Sigmoid colon (tissue), 6 donors: ENCODE measurements at regions not wholly inside any gene's neighbourhood (a gene's known extent, or its start where the extent isn't known, plus 50 kb on each side); places are given as distances from the start of the nearest gene placed in this dataset.

ENCODE experiments used
- DNase-seq: peaks from one replicate; pipeline ENCODE4 v3.0.0-alpha.2; 2019
- H3K27ac ChIP-seq, 4 donors: fragments of 200-600 bp; sonication (generic); one replicate each; pipeline ENCODE4 v1.5.1; 2016 to 2019; ENCODE audit warnings: mild to moderate bottlenecking in 1 of 4
- H3K27me3 ChIP-seq, 3 donors: fragments of 200-600 bp; sonication (generic); one replicate each; pipeline ENCODE4 v1.5.1; 2019; ENCODE audit warnings: mild to moderate bottlenecking in 1 of 3
- H3K36me3 ChIP-seq, 4 donors: fragments of 200-600 bp; sonication (generic); one replicate each; pipeline ENCODE4 v1.5.1; 2016 to 2019
- H3K4me1 ChIP-seq, 4 donors: fragments of 200-600 bp; sonication (generic); one replicate each; pipeline ENCODE4 v1.5.1; 2017 to 2019
- H3K4me3 ChIP-seq, 4 donors: fragments of 200-600 bp; sonication (generic); one replicate each; pipeline ENCODE4 v1.5.1; 2017 to 2019; ENCODE audit warnings: mild to moderate bottlenecking in 2 of 4, moderate library complexity in 1 of 4
- H3K9me3 ChIP-seq, 4 donors: fragments of 200-600 bp in 3 of 4; sonication (generic) in 3 of 4; one replicate each; pipeline versions ENCODE4 v1.5.1 to v1.6.1; 2013 to 2019
- EP300 ChIP-seq, 4 donors: sonication (generic); formaldehyde crosslinking; IDR thresholded peaks; one replicate each; pipeline ENCODE4 v1.6.1; 2017; ENCODE audit warnings: antibody characterized with exemption in 4 of 4
- POLR2A ChIP-seq, 2 donors: fragments of 450-650 bp; IDR thresholded peaks; one replicate each; pipeline ENCODE4 v1.6.1; 2016; ENCODE audit warnings: antibody characterized with exemption in 2 of 2, mild to moderate bottlenecking in 2 of 2, moderate library complexity in 2 of 2
- POLR2AphosphoS5 ChIP-seq, 4 donors: sonication (generic); formaldehyde crosslinking; IDR thresholded peaks; one replicate each; pipeline ENCODE4 v1.6.1; 2017; ENCODE audit warnings: antibody characterized with exemption in 4 of 4
- WGBS, 2 donors: extraction: QIAGEN DNeasy Blood & Tissue Kit; methylation state at CpG; one replicate each; pipeline ENCODE4 v1.1.7; 2013; 5-methylcytosine and 5-hydroxymethylcytosine counted together
- intact Hi-C: fragments of 100-400 bp; cut with DNase I; formaldehyde crosslinking; loops from one replicate; pipeline ENCODE4 v1.15.1; 2023
- TF ChIP-seq, protein P1 (sequence below), 4 experiments: fragments of 450-650 bp in 3 of 4; fragments of 200-600 bp in 1 of 4; IDR thresholded peaks; one replicate each; pipeline ENCODE4 v1.5.1; 2016 to 2019; ENCODE audit warnings: antibody characterized with exemption in 4 of 4, mild to moderate bottlenecking in 3 of 4, moderate library complexity in 2 of 4
- donor health status: healthy with polysubstance abuse.
- donor health status: healthy.

DNA sequence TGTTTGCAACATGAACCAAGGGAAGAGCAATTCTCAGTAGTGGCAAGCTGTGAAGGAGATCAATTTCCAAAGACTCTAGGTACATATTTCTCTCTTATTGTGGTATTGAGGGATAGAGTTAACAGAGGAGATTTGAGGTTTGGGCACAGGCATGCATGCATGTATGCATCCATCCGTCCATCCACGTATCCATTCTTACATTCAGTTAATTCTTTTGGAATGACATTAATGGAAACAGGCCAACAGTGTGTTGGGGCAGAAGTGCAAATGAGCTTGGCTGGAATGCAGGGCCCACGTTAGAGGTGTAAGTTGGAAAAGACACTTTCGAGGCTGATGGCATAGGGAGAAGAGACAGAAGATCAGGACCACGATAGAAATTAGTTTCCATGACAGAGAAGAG, 216.9 kb upstream of the PELI2 start:
- intact Hi-C loops: no loop called here
- Histone ChIP-seq H3K4me3 (no peak overlapping the region), H3K9me3 (no peaks in the 10 kb centered on the region), H3K27ac (no peak overlapping the region), H3K36me3 (no peaks in the 10 kb centered on the region), H3K27me3 (no peaks in the 10 kb centered on the region), H3K4me1 (peaks cover 0 to 5% (median 0%) of the 10 kb centered on the region in 4 donors)
- TF ChIP-seq POLR2A (IDR thresholded peaks at IDR 0.05): no peak
- TF ChIP-seq, protein P1, sequence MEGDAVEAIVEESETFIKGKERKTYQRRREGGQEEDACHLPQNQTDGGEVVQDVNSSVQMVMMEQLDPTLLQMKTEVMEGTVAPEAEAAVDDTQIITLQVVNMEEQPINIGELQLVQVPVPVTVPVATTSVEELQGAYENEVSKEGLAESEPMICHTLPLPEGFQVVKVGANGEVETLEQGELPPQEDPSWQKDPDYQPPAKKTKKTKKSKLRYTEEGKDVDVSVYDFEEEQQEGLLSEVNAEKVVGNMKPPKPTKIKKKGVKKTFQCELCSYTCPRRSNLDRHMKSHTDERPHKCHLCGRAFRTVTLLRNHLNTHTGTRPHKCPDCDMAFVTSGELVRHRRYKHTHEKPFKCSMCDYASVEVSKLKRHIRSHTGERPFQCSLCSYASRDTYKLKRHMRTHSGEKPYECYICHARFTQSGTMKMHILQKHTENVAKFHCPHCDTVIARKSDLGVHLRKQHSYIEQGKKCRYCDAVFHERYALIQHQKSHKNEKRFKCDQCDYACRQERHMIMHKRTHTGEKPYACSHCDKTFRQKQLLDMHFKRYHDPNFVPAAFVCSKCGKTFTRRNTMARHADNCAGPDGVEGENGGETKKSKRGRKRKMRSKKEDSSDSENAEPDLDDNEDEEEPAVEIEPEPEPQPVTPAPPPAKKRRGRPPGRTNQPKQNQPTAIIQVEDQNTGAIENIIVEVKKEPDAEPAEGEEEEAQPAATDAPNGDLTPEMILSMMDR (IDR thresholded peaks at IDR 0.05): no peak
- no peak for TF ChIP-seq EP300 (IDR thresholded peaks at IDR 0.05)
- no peak for TF ChIP-seq POLR2AphosphoS5 (IDR thresholded peaks at IDR 0.05)
- DNase-seq: no peak
- 83 to 88% methylated on average over 5 of the region's 5 CpGs for WGBS, 2 donors

DNA sequence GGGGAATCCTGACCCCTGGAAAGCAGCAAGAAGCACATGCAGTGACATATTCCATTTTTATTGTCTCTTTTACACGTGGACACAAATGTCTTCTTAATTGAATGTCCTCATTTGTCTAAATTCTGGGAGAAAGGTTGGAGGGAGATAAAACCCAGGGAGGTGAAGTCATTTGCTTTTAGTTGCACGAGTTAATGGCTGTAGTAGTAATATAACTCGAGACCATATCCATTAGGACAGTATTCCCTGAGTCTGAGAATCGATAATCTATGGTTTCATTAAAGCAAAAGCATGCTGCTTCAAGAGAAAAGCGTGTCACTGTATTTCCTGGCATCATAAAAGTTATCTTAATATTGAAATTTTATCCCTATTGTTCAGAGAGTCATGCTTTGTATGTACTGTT, 216.0 kb upstream of the PELI2 start:
- Histone ChIP-seq H3K36me3 (no peaks in the 10 kb centered on the region), H3K27me3 (no peaks in the 10 kb centered on the region), H3K27ac (no peak overlapping the region), H3K4me1 (peaks cover 0 to 5% (median 0%) of the 10 kb centered on the region in 4 donors), H3K4me3 (no peak overlapping the region), H3K9me3 (no peaks in the 10 kb centered on the region)
- no peak for TF ChIP-seq POLR2AphosphoS5 (IDR thresholded peaks at IDR 0.05)
- no peak for TF ChIP-seq EP300 (IDR thresholded peaks at IDR 0.05)
- TF ChIP-seq, protein P1 (IDR thresholded peaks at IDR 0.05): no peak
- TF ChIP-seq POLR2A (IDR thresholded peaks at IDR 0.05): no peak
- intact Hi-C loops: no loop called here
- DNase-seq: no peak
- WGBS, 2 donors: 56 to 63% methylated on average over 5 of the region's 5 CpGs

DNA sequence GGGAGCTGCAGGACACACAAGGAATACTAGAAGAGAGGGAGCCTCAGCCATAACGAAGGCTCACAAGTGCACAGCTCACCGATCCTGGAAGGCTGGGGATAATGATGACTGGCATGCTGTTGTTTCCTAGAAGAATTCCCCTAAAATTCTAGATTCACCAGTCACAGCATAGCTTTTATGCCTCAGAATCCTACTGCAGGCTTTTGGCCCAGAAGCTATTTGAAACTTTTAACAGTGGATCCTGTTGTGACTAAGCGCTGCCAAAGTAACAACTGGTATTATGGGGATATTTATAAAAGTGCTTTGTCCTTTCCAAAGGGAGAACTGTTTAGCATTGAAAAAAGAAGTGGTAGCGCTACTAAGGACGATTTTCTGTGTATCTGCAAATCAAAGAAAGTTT, 214.1 kb upstream of the PELI2 start:
- Histone ChIP-seq H3K4me1 (peaks cover 0 to 5% (median 0%) of the 10 kb centered on the region in 4 donors), H3K36me3 (no peaks in the 10 kb centered on the region), H3K9me3 (no peaks in the 10 kb centered on the region), H3K27me3 (no peaks in the 10 kb centered on the region), H3K4me3 (no peak overlapping the region), H3K27ac (no peak overlapping the region)
- 87 to 90% methylated on average over 5 of the region's 5 CpGs for WGBS, 2 donors
- intact Hi-C loops: no loop called here
- no peak for TF ChIP-seq EP300 (IDR thresholded peaks at IDR 0.05)
- TF ChIP-seq POLR2AphosphoS5 (IDR thresholded peaks at IDR 0.05): no peak
- TF ChIP-seq, protein P1 (IDR thresholded peaks at IDR 0.05): no peak
- TF ChIP-seq POLR2A (IDR thresholded peaks at IDR 0.05): no peak
- no peak for DNase-seq

DNA sequence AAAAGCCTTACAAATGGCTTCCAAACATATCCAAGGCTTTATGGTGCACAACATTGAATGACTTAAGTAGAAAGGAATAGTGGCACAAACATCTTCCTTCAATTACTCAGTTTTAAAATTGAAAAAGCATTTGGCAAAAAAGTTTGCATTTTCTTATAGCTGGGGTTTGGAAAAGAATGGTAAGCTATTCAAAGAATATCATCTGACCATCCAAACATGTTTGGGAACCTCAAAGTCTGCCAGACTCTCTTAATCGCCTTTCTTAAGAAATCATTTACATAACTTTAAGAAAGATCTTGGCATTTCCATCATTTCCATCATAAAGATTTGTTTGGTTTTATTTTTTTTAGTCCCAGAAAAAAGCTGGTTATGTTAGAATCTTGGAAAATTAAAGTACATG, 210.1 kb upstream of the PELI2 start:
- TF ChIP-seq POLR2AphosphoS5 (IDR thresholded peaks at IDR 0.05): no peak
- TF ChIP-seq POLR2A (IDR thresholded peaks at IDR 0.05): no peak
- no peak for TF ChIP-seq EP300 (IDR thresholded peaks at IDR 0.05)
- TF ChIP-seq, protein P1 (IDR thresholded peaks at IDR 0.05): no peak
- WGBS, 2 donors: 93 to 98% methylated on average over 1 of the region's 1 CpG
- Histone ChIP-seq H3K4me3 (no peak overlapping the region), H3K4me1 (peaks cover 0 to 5% (median 0%) of the 10 kb centered on the region in 4 donors), H3K9me3 (no peaks in the 10 kb centered on the region), H3K36me3 (no peaks in the 10 kb centered on the region), H3K27me3 (no peaks in the 10 kb centered on the region), H3K27ac (no peak overlapping the region)
- DNase-seq: no peak
- intact Hi-C loops: no loop called here

DNA sequence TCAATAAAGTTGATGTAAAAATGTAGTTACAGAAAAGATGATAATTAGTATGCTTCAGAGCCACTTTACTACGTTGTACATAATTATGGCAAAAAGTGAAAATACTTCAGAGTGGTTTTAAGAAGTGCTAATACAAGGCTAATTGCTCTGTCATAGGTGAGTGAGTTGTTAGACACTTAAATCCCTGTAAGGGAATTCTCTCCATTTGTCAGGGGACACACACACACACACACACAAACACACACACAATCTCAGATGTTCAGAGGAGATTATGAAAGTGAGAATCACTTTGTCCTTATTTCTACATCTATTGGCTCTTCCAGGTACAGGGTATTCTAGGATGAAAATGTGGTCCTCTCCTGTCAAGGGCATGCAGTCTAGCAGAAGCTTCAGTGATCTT, 208.3 kb upstream of the PELI2 start:
- no peak overlapping the region for H3K4me3 ChIP-seq
- H3K27ac ChIP-seq: no peak overlapping the region
- intact Hi-C loops: no loop called here
- no peaks in the 10 kb centered on the region for H3K36me3 ChIP-seq
- TF ChIP-seq, protein P1 (IDR thresholded peaks at IDR 0.05): no peak
- no peak for TF ChIP-seq POLR2AphosphoS5 (IDR thresholded peaks at IDR 0.05)
- no peak for TF ChIP-seq EP300 (IDR thresholded peaks at IDR 0.05)
- no peak for TF ChIP-seq POLR2A (IDR thresholded peaks at IDR 0.05)
- H3K4me1 ChIP-seq: no peaks in the 10 kb centered on the region
- no peak for DNase-seq
- no peaks in the 10 kb centered on the region for H3K9me3 ChIP-seq
- WGBS, 2 donors: 84 to 95% methylated on average over 1 of the region's 1 CpG
- no peaks in the 10 kb centered on the region for H3K27me3 ChIP-seq
